SK-N-SH (cell line): ENCODE measurements at regions not wholly inside any gene's neighbourhood (a gene's known extent, or its start where the extent isn't known, plus 50 kb on each side); places are given as distances from the start of the nearest gene placed in this dataset.

Experiments used
- CTCF ChIA-PET: fragments of 300-600, 350-600 bp; formaldehyde crosslinking; extraction: SDS; loops from one replicate; lab custom pipeline; 2021; lab: Yijun Ruan, JAX
- POLR2A ChIA-PET: fragments of 350-600 bp; sonication (Branson Sonifier 250); formaldehyde crosslinking; extraction: SDS; loops from one replicate; lab custom pipeline; 2020; ENCODE audit warnings: antibody characterized with exemption, inconsistent platforms; lab: Yijun Ruan, JAX
- DNase-seq: peaks from one replicate; pipeline ENCODE4 v3.0.0; 2012
- H2AFZ ChIP-seq: fragments of 200-600 bp; sonication (generic); 2 replicates; pipeline ENCODE4 v1.8.1; 2016; ENCODE audit warnings: antibody characterized with exemption, mild to moderate bottlenecking, low read depth
- H3F3A ChIP-seq: fragments of 200-600 bp; sonication (generic); replicated peaks from 2 replicates; pipeline ENCODE3; 2016; ENCODE audit warnings: antibody characterized with exemption, mild to moderate bottlenecking; ENCODE audit not compliant: insufficient read depth
- H3K27ac ChIP-seq, 2 experiments: fragments of 200-500 bp in 1 of 2; fragments of 200-600 bp in 1 of 2; sonication (Bioruptor generic) in 1 of 2; sonication (generic), shearing (Covaris generic) in 1 of 2; 2 replicates each; pipeline versions ENCODE4 v1.5.1 to v1.6.1; 2014 to 2016; ENCODE audit warnings: low read depth in 2 of 2, inconsistent platforms in 1 of 2, low read length in 1 of 2, mild to moderate bottlenecking in 1 of 2, mixed read lengths in 1 of 2
- H3K27me3 ChIP-seq: fragments of 200-600 bp; sonication (generic), shearing (Covaris generic); 2 replicates; pipeline ENCODE4 v1.6.1; 2016; ENCODE audit warnings: mixed run types; ENCODE audit not compliant: insufficient read depth
- H3K36me3 ChIP-seq, 2 experiments: fragments of 200-500 bp in 1 of 2; fragments of 200-600 bp in 1 of 2; sonication (Bioruptor generic) in 1 of 2; sonication (generic) in 1 of 2; replicated peaks in 1 of 2; 2 replicates each; pipeline versions ENCODE3 to v1.5.1; 2014 to 2016; ENCODE audit warnings: low read length in 1 of 2, mild to moderate bottlenecking in 1 of 2; ENCODE audit not compliant: insufficient read depth in 2 of 2, control insufficient read depth in 1 of 2
- H3K4me1 ChIP-seq, 2 experiments: fragments of 200-500 bp in 1 of 2; fragments of 200-600 bp in 1 of 2; sonication (Bioruptor generic) in 1 of 2; sonication (generic), shearing (Covaris generic) in 1 of 2; 2 replicates each; pipeline versions ENCODE4 v1.5.1 to v1.6.1; 2014 to 2016; ENCODE audit warnings: low read depth in 1 of 2, low read length in 1 of 2, mixed run types in 1 of 2; ENCODE audit not compliant: insufficient read depth in 2 of 2, control insufficient read depth in 1 of 2
- H3K4me2 ChIP-seq: fragments of 200-600 bp; sonication (generic), shearing (Covaris generic); 2 replicates; pipeline ENCODE4 v1.6.1; 2017; ENCODE audit warnings: mixed run types
- H3K4me3 ChIP-seq, 2 experiments: fragments of 200-500 bp in 1 of 2; fragments of 200-600 bp in 1 of 2; sonication (Bioruptor generic) in 1 of 2; sonication (generic), shearing (Covaris generic) in 1 of 2; 2 replicates each; pipeline versions ENCODE4 v1.5.1 to v1.8.1; 2014 to 2016; ENCODE audit warnings: low read depth in 2 of 2, inconsistent platforms in 1 of 2, low read length in 1 of 2, mild to moderate bottlenecking in 1 of 2, mixed read lengths in 1 of 2, moderate library complexity in 1 of 2
- H3K79me2 ChIP-seq: fragments of 200-600 bp; sonication (generic); 2 replicates; pipeline ENCODE4 v1.8.1; 2017; ENCODE audit warnings: mild to moderate bottlenecking; ENCODE audit not compliant: insufficient read depth
- H3K9ac ChIP-seq: fragments of 200-600 bp; sonication (generic); 2 replicates; pipeline ENCODE4 v1.6.1; 2017; ENCODE audit warnings: mixed run types
- H3K9me2 ChIP-seq: fragments of 200-600 bp; sonication (generic); 2 replicates; pipeline ENCODE4 v1.6.1; 2017; ENCODE audit warnings: mixed run types
- H3K9me3 ChIP-seq: fragments of 200-600 bp; sonication (generic); 2 replicates; pipeline ENCODE4 v1.6.1; 2017; ENCODE audit warnings: mixed run types, mild to moderate bottlenecking, moderate library complexity
- H4K20me1 ChIP-seq: fragments of 200-600 bp; sonication (generic); 2 replicates; pipeline ENCODE4 v1.6.1; 2017; ENCODE audit warnings: mild to moderate bottlenecking, mixed run types; ENCODE audit not compliant: insufficient read depth
- CHD2 ChIP-seq: fragments of 150-350 bp; IDR thresholded peaks from 2 replicates; pipeline ENCODE4 v1.6.1; 2018; ENCODE audit warnings: low read length; ENCODE audit not compliant: partially characterized antibody
- ELF1 ChIP-seq: IDR thresholded peaks from 2 replicates; pipeline ENCODE4 v1.4.0; 2012
- EP300 ChIP-seq, 2 experiments: IDR thresholded peaks; 2 replicates each; pipeline versions ENCODE4 v1.4.0 to v1.6.1; 2012; ENCODE audit warnings: borderline replicate concordance in 1 of 2, low read depth in 1 of 2, low read length in 1 of 2
- FOSL2 ChIP-seq: IDR thresholded peaks from 2 replicates; pipeline ENCODE4 v1.4.0; 2012; ENCODE audit warnings: low read depth, mild to moderate bottlenecking, moderate library complexity, borderline replicate concordance
- FOXJ3 ChIP-seq: sonication (generic); formaldehyde crosslinking; IDR thresholded peaks from 2 replicates; pipeline ENCODE4 v1.5.1; 2020; ENCODE audit warnings: mild to moderate bottlenecking, missing genetic modification reagents
- MXI1 ChIP-seq: IDR thresholded peaks from 2 replicates; pipeline ENCODE4 v1.6.1; 2012; ENCODE audit warnings: mild to moderate bottlenecking, low read depth, low read length, improper control_type of control experiment
- NFIC ChIP-seq: IDR thresholded peaks from 2 replicates; pipeline ENCODE4 v1.4.0; 2012; ENCODE audit warnings: borderline replicate concordance
- PBX3 ChIP-seq: IDR thresholded peaks from 2 replicates; pipeline ENCODE4; 2012
- REST ChIP-seq: IDR thresholded peaks from 2 replicates; pipeline ENCODE4 v1.6.1; 2012; ENCODE audit warnings: mild to moderate bottlenecking, low read depth, low read length, moderate library complexity
- RFX5 ChIP-seq: IDR thresholded peaks from 2 replicates; pipeline ENCODE4 v1.6.1; 2012; ENCODE audit warnings: mild to moderate bottlenecking, improper control_type of control experiment, low read length
- TAF1 ChIP-seq: IDR thresholded peaks from 2 replicates; pipeline ENCODE4 v1.6.1; 2012; ENCODE audit warnings: low read depth, mild to moderate bottlenecking, low read length, moderate library complexity, borderline replicate concordance
- WGBS: methylation state at CpG from one replicate; pipeline ENCODE4 v1.1.6; 2017; ENCODE audit warnings: low lambda C conversion rate; 5-methylcytosine and 5-hydroxymethylcytosine counted together

GRCh38 chr17:77778636-77779489, 179.6 kb upstream of the TNRC6C start:
- no peaks in the 10 kb centered on the region for H3F3A ChIP-seq
- 52% methylated on average over 12 of the region's 16 CpGs for WGBS
- peak overlapping the region; percentile 4; the same call in 1 of the 2 replicates for H3K9ac ChIP-seq
- H3K9me3 ChIP-seq, result no peaks in the 10 kb centered on the region
- TF ChIP-seq MXI1, result no peak
- no peak for TF ChIP-seq PBX3
- peak; percentile 67 for TF ChIP-seq CHD2
- peak; percentile 96 for TF ChIP-seq RFX5
- TF ChIP-seq REST, result no peak
- TF ChIP-seq FOXJ3 (CRISPR knock-in tag), result peak; percentile 34; the same call in 1 of the 2 replicates
- TF ChIP-seq FOSL2, result no peak
- TF ChIP-seq EP300 (IDR thresholded peaks at IDR 0.05; ENCODE audit: borderline replicate concordance in 1 of 2, low read depth in 1 of 2, low read length in 1 of 2), result peak in 1 of 2 experiments; percentile 84; a peak in 2 of 4 replicates
- peak; percentile 33; the same call in 1 of the 2 replicates for TF ChIP-seq ELF1
- peak; percentile 33; the same call in 1 of the 2 replicates for TF ChIP-seq TAF1
- no peak for TF ChIP-seq NFIC
- CTCF ChIA-PET, result interaction anchor here (0.6 to 2.5 kb wide), 7 partner anchors 16 to 240 kb away, joined by 3 to 15 read pairs (median 3); no protein-coding TSS in a partner anchor
- H3K4me2 ChIP-seq, result peak overlapping the region; percentile 53; the same call in 1 of the 2 replicates
- H3K36me3 ChIP-seq, result no peaks in the 10 kb centered on the region
- no peaks in the 10 kb centered on the region for H3K79me2 ChIP-seq
- H3K4me3 ChIP-seq, result no peak overlapping the region
- peaks cover 17 to 52% of the 10 kb centered on the region in 2 experiments for H3K4me1 ChIP-seq
- 0 out of 2 replicates have a peak, but pooled peaks cover under 1% of the 10 kb centered on the region for H3K27me3 ChIP-seq
- H3K9me2 ChIP-seq, result no peaks in the 10 kb centered on the region
- H4K20me1 ChIP-seq, result no peaks in the 10 kb centered on the region
- POLR2A ChIA-PET, result interaction anchor here (0.9 to 2.4 kb wide), 3 partner anchors 24 to 179 kb away, joined by 8 to 16 read pairs (median 12); partner anchors contain the start of gene TNRC6C
- H2AFZ ChIP-seq, result peak overlapping the region; percentile 57
- peak overlapping the region; percentile 56 to 98 for H3K27ac ChIP-seq
- DNase-seq, result peak; percentile 96
